ENCODE measurements at regions not wholly inside any gene's neighbourhood (a gene's known extent, or its start where the extent isn't known, plus 50 kb on each side); places are given as distances from the start of the nearest gene placed in this dataset.

DNA sequence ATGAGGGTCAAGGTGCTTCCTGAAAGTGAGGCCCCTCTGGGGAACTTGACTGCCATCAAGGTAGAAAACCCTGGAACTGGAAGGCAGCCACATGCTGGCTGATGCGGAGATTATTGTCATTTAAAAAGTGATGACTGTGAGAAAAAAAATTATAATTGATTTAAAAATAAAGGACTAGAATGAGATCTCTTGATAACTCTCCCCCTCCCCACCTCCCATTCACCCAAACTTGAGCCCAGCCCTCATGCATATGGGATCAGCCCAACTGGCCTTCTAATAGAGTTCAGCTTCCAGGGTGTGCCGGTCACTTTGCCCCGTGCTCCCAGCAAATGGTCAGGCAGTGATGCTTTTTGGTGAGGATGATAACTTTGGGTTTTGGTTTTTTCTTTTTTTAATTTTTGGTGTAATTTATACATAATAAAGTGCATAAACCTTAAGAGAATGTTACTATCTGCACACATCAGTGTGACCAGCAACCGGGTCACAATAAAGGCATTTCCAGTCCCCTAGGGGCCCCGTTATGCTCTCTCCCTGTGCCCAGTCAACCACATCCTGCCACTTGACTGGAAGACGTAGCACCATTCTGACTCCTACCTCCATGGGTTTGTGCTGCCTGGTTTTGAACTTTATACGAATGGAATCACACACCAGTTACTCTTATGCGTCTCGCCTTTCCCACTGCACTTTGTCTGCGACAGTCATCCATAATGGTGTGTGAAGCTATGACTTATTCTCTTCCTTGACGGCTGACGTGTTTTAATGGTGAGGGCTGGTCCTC, 187.9 kb downstream of the USP12 start:
- no peak for TF ChIP-seq CTCF (conservative IDR thresholded peaks at IDR 0.05)
- TF ChIP-seq ZFX (IDR thresholded peaks at IDR 0.05): no peak
- H3K27ac ChIP-seq: peak overlapping the region; percentile 55

- no peak overlapping the region for H3K27ac ChIP-seq
- TF ChIP-seq CTCF (conservative IDR thresholded peaks at IDR 0.05) (no peak), ZFX (IDR thresholded peaks at IDR 0.05) (no peak)
Observed at GRCh38 chr13:26980099-26981031, 191.2 kb downstream of the USP12 start.

DNA sequence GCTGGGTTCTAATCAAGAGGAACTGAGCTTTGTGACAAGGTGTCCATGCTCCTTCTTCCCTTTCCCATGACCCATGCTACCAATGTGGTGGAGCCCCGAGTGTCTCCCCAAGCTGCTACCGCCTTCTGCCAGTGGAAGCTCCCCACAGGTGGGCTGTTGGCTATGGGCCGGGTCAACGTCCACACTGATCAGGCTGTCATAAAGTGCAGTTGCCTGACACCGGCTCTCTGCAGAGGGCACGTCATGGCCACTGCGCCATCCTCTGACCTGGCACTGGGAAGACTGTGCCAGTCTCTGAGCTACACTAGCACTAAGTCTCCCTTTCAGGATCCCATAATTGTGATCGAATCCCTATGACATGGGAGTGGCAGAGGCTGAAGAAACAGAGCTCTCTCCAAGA, 192.3 kb downstream of the USP12 start:
- H3K27ac ChIP-seq: no peak overlapping the region
- TF ChIP-seq CTCF (conservative IDR thresholded peaks at IDR 0.05): no peak
- no peak for TF ChIP-seq ZFX (IDR thresholded peaks at IDR 0.05)

GRCh38 chr13:26978081-26978860, 193.3 kb downstream of the USP12 start:
- no peak overlapping the region for H3K27ac ChIP-seq
- TF ChIP-seq ZFX (IDR thresholded peaks at IDR 0.05) (no peak), CTCF (conservative IDR thresholded peaks at IDR 0.05) (no peak)

DNA sequence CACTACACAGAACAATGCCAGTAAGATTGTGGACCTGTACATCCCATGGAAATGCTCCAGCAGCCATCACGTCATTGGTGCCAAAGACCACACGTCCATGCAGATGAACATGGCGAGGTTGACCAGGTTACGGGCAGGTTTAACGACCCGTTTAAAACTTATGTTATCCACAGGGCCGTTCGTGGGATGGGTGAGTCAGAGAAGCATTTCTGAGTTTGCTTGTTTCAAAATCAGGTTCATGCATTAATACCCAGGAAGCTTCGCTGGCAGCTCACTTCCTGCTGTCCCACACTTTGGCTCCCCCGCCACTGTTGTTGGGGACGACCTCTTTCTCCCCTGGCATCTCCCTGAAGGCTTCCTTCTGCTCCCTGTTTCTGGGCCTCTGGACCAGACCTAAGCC, 194.1 kb downstream of the USP12 start:
- TF ChIP-seq CTCF (conservative IDR thresholded peaks at IDR 0.05): no peak
- TF ChIP-seq ZFX (IDR thresholded peaks at IDR 0.05): no peak
- no peak overlapping the region for H3K27ac ChIP-seq

DNA sequence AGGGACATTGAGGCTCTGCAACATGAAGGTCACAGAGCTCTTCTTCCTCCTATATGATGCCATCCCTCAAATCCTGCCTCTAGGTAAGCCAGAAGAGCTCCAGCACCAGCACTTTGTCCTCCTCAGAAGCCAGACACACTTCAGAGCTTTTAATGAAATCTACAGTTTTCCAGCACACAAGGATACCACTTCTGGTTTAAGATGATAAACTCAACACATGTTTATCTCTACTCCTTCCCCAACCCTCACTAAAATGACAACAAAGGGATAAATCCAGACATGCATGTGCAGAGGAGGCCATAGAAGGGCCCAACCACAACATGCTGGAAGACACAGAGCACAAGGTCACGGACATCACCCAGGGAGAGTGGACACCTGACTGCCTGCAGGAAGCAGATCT, 195.3 kb downstream of the USP12 start:
- no peak overlapping the region for H3K27ac ChIP-seq
- TF ChIP-seq CTCF (conservative IDR thresholded peaks at IDR 0.05) (no peak), ZFX (IDR thresholded peaks at IDR 0.05) (no peak)
